IMR-90 (cell line): ENCODE measurements at regions not wholly inside any gene's neighbourhood (a gene's known extent, or its start where the extent isn't known, plus 50 kb on each side); places are given as distances from the start of the nearest gene placed in this dataset.

ENCODE experiments used
- ATAC-seq: fragments of 200-7000 bp; cut with Tn5 transposase; 2 replicates; pipeline ENCODE4 v1.9.1; 2020; ENCODE audit warnings: low read depth, mild to moderate bottlenecking, moderate library complexity
- BruUV-seq: library from RNA; stranded (reverse); fragments of 400-500 nt; replicated peaks from 2 replicates; lab custom pipeline; 2021; lab: Mats Ljungman, UMichigan
- CTCF ChIA-PET: fragments of 300-600 bp; formaldehyde crosslinking; extraction: SDS; loops from one replicate; lab custom pipeline; 2021; ENCODE audit warnings: antibody characterized with exemption; lab: Yijun Ruan, JAX
- POLR2A ChIA-PET: fragments of 300-600 bp; sonication (Branson Sonifier 250); formaldehyde crosslinking; loops from one replicate; lab custom pipeline; 2022; ENCODE audit warnings: antibody characterized with exemption; ENCODE audit not compliant: unreplicated experiment; lab: Charles Lee
- DNase-seq: peaks from one replicate; pipeline ENCODE4 v3.0.0; 2013
- H2AFZ ChIP-seq: replicated peaks from 2 replicates; pipeline ENCODE3; 2013; ENCODE audit warnings: low read length, mild to moderate bottlenecking; ENCODE audit not compliant: poor library complexity
- H2AK5ac ChIP-seq: 2 replicates; pipeline ENCODE4 v1.6.1; 2013; ENCODE audit warnings: low read depth, low read length, inconsistent platforms
- H2AK9ac ChIP-seq: replicated peaks from 2 replicates; pipeline ENCODE3; 2013; ENCODE audit warnings: mild to moderate bottlenecking, low read depth, low read length, moderate library complexity; ENCODE audit not compliant: poor library complexity
- H2BK120ac ChIP-seq: 2 replicates; pipeline ENCODE4 v1.6.1; 2013; ENCODE audit warnings: low read depth, low read length, inconsistent platforms
- H2BK15ac ChIP-seq: 3 replicates; pipeline ENCODE4 v1.6.1; 2013; ENCODE audit warnings: low read depth, low read length, inconsistent platforms
- H2BK20ac ChIP-seq: 2 replicates; pipeline ENCODE4 v1.6.1; 2013; ENCODE audit warnings: low read depth, mild to moderate bottlenecking, inconsistent platforms, low read length, moderate library complexity
- H2BK5ac ChIP-seq: 2 replicates; pipeline ENCODE4 v1.6.1; 2013; ENCODE audit warnings: mild to moderate bottlenecking, low read depth, low read length, inconsistent platforms; ENCODE audit not compliant: poor library complexity, severe bottlenecking
- H3K14ac ChIP-seq: replicated peaks from 2 replicates; pipeline ENCODE4 v1.6.1; 2013; ENCODE audit warnings: low read depth, low read length, inconsistent platforms
- H3K18ac ChIP-seq: 2 replicates; pipeline ENCODE4 v1.6.1; 2013; ENCODE audit warnings: low read depth, low read length, control low read depth
- H3K23ac ChIP-seq: 2 replicates; pipeline ENCODE4 v1.6.1; 2013; ENCODE audit warnings: low read depth, low read length, inconsistent platforms
- H3K27ac ChIP-seq: 2 replicates; pipeline ENCODE4 v1.5.1; 2013; ENCODE audit warnings: mild to moderate bottlenecking, control low read depth, low read length; ENCODE audit not compliant: insufficient read depth
- H3K27me3 ChIP-seq: 2 replicates; pipeline ENCODE4 v1.6.1; 2013; ENCODE audit warnings: low read length; ENCODE audit not compliant: control insufficient read depth, insufficient read depth
- H3K36me3 ChIP-seq: 2 replicates; pipeline ENCODE4 v1.6.1; 2013; ENCODE audit warnings: low read length, mixed read lengths; ENCODE audit not compliant: control insufficient read depth, insufficient read depth
- H3K4ac ChIP-seq: 2 replicates; pipeline ENCODE4 v1.6.1; 2013; ENCODE audit warnings: low read depth, low read length, inconsistent platforms
- H3K4me1 ChIP-seq: 2 replicates; pipeline ENCODE4 v1.6.1; 2013; ENCODE audit warnings: low read length, mixed read lengths; ENCODE audit not compliant: control insufficient read depth, insufficient read depth
- H3K4me2 ChIP-seq: 2 replicates; pipeline ENCODE4 v1.6.1; 2013; ENCODE audit warnings: low read depth, mild to moderate bottlenecking, control low read depth, low read length, moderate library complexity
- H3K4me3 ChIP-seq: 2 replicates; pipeline ENCODE4 v1.5.1; 2013; ENCODE audit warnings: low read depth, mild to moderate bottlenecking, control low read depth, low read length, moderate library complexity; ENCODE audit not compliant: insufficient read depth
- H3K56ac ChIP-seq: 2 replicates; pipeline ENCODE4 v1.6.1; 2013; ENCODE audit warnings: low read length, inconsistent platforms; ENCODE audit not compliant: insufficient read depth; ENCODE audit errors: extremely low read depth
- H3K79me1 ChIP-seq, 2 experiments: 2 replicates each; pipeline ENCODE4 v1.6.1; 2013; ENCODE audit warnings: low read length in 2 of 2, inconsistent platforms in 1 of 2, low read depth in 1 of 2
- H3K9ac ChIP-seq: 2 replicates; pipeline ENCODE4 v1.6.1; 2013; ENCODE audit warnings: low read depth, low read length, control low read depth
- H3K9me1 ChIP-seq: 2 replicates; pipeline ENCODE4 v1.6.1; 2013; ENCODE audit warnings: low read length, inconsistent platforms; ENCODE audit not compliant: insufficient read depth
- H3K9me3 ChIP-seq: 2 replicates; pipeline ENCODE4 v1.6.1; 2013; ENCODE audit warnings: low read length; ENCODE audit not compliant: control insufficient read depth, insufficient read depth
- H4K20me1 ChIP-seq: 2 replicates; pipeline ENCODE4 v1.6.1; 2013; ENCODE audit warnings: low read length, inconsistent platforms; ENCODE audit not compliant: insufficient read depth
- H4K5ac ChIP-seq: 2 replicates; pipeline ENCODE4 v1.6.1; 2013; ENCODE audit warnings: mild to moderate bottlenecking, low read depth, low read length, control low read depth
- H4K8ac ChIP-seq, 2 experiments: 2 replicates each; pipeline ENCODE4 v1.6.1; 2013; ENCODE audit warnings: low read depth in 2 of 2, low read length in 2 of 2, control low read depth in 1 of 2, inconsistent platforms in 1 of 2
- H4K91ac ChIP-seq: 2 replicates; pipeline ENCODE4 v1.6.1; 2013; ENCODE audit warnings: low read depth, low read length, inconsistent platforms; ENCODE audit not compliant: insufficient read depth
- BHLHE40 ChIP-seq: fragments of 150-350 bp; IDR thresholded peaks from 2 replicates; pipeline ENCODE4 v1.6.1; 2016; ENCODE audit warnings: mild to moderate bottlenecking, low read depth, low read length
- CHD1 ChIP-seq: IDR thresholded peaks from 2 replicates; pipeline ENCODE4 v1.6.1; 2012; ENCODE audit warnings: low read depth, low read length, improper control_type of control experiment
- MXI1 ChIP-seq: IDR thresholded peaks from 2 replicates; pipeline ENCODE4 v1.6.1; 2012; ENCODE audit warnings: low read depth, mild to moderate bottlenecking, low read length, moderate library complexity, borderline replicate concordance
- NFE2L2 ChIP-seq: fragments of 150-350 bp; IDR thresholded peaks from 2 replicates; pipeline ENCODE4 v1.6.1; 2016; ENCODE audit warnings: low read depth, mild to moderate bottlenecking, low read length
- POLR2A ChIP-seq: IDR thresholded peaks from 2 replicates; pipeline ENCODE4 v1.6.1; 2012; ENCODE audit warnings: mild to moderate bottlenecking, low read depth, low read length
- SMC3 ChIP-seq: fragments of 150-350 bp; IDR thresholded peaks from 2 replicates; pipeline ENCODE4 v1.6.1; 2016; ENCODE audit warnings: low read depth, mild to moderate bottlenecking, antibody characterized with exemption, low read length, moderate library complexity
- WGBS, 2 experiments: methylation state at CpG; one replicate each; pipeline versions ENCODE4 v1.1.5 to v1.1.7; 2013; ENCODE audit warnings: missing lambda C conversion rate in 2 of 2; ENCODE audit not compliant: insufficient read length in 1 of 2; ENCODE audit errors: extremely low coverage in 2 of 2; 5-methylcytosine and 5-hydroxymethylcytosine counted together
- dilution Hi-C: fragments of 300-500 bp; cut with HindIII; formaldehyde crosslinking; loops from one replicate; pipeline ENCODE4 v1.14.3; 2018; ENCODE audit warnings: low sequenced_read_pairs; ENCODE audit not compliant: unreplicated experiment
- in situ Hi-C: fragments of 300-500 bp; cut with MboI; formaldehyde crosslinking; loops from 3 replicates; pipeline ENCODE4 v1.14.3; 2019; ENCODE audit warnings: low sequenced_read_pairs, inconsistent platforms, mixed read lengths
- intact Hi-C: fragments of 100-400 bp; cut with micrococcal nuclease; formaldehyde crosslinking; loops from 2 replicates; pipeline ENCODE4 v1.10.0; 2022
- TF ChIP-seq, protein P1 (sequence below): conservative IDR thresholded peaks from 2 replicates; pipeline ENCODE4 v1.5.1; 2012; ENCODE audit warnings: mild to moderate bottlenecking, low read depth, low read length, improper control_type of control experiment

DNA sequence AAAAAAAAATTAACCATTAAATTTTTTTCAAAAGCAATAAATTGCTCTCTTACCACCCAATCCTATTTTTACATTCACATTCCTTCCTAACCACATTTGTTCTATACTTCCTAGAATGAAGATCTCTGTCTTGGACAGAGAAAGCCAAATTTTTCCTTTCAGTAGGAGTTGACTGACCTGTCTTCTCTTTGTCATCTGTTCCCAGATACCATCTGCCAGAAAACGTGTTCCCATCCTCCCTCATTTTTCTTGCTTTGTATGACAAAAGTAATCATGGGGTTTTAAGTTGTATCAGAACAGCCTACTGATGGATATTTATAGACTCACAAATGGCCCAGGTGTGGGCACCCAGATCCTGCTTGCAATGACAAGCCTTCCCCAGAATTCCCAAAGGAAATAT, 182.1 kb downstream of the CYP26B1 start:
- no peak overlapping the region for H3K18ac ChIP-seq
- H3K4ac ChIP-seq, result no peak overlapping the region
- no peaks in the 10 kb centered on the region for H3K79me1 ChIP-seq
- H3K9ac ChIP-seq, result no peak overlapping the region
- no peak overlapping the region for H2AK9ac ChIP-seq
- dilution Hi-C loops (no loop called here), in situ Hi-C loops (no loop called here), intact Hi-C loops (no loop called here)
- ChIA-PET CTCF (no interaction called here), POLR2A (no interaction called here)
- no peak overlapping the region for H3K27ac ChIP-seq
- no peak overlapping the region for H4K5ac ChIP-seq
- no peaks in the 10 kb centered on the region for H3K9me3 ChIP-seq
- H2BK5ac ChIP-seq, result no peak overlapping the region
- no peak overlapping the region for H2BK120ac ChIP-seq
- no peak overlapping the region for H3K14ac ChIP-seq
- H3K36me3 ChIP-seq, result no peaks in the 10 kb centered on the region
- H2BK15ac ChIP-seq, result no peak overlapping the region
- no peak overlapping the region for H3K56ac ChIP-seq
- no CpG with 5 or more reads among the region's 1 CpG for WGBS, 2 experiments
- no peak overlapping the region for H2AK5ac ChIP-seq
- no peak overlapping the region for H2BK20ac ChIP-seq
- peaks cover 18% of the 10 kb centered on the region for H3K27me3 ChIP-seq
- H3K4me2 ChIP-seq, result no peak overlapping the region
- H3K23ac ChIP-seq, result no peak overlapping the region
- no TSS peak for BruUV-seq
- H4K91ac ChIP-seq, result no peak overlapping the region
- H3K9me1 ChIP-seq, result no peaks in the 10 kb centered on the region
- no peak for TF ChIP-seq POLR2A
- TF ChIP-seq MXI1, result no peak
- no peak for TF ChIP-seq CHD1
- TF ChIP-seq, protein P1, sequence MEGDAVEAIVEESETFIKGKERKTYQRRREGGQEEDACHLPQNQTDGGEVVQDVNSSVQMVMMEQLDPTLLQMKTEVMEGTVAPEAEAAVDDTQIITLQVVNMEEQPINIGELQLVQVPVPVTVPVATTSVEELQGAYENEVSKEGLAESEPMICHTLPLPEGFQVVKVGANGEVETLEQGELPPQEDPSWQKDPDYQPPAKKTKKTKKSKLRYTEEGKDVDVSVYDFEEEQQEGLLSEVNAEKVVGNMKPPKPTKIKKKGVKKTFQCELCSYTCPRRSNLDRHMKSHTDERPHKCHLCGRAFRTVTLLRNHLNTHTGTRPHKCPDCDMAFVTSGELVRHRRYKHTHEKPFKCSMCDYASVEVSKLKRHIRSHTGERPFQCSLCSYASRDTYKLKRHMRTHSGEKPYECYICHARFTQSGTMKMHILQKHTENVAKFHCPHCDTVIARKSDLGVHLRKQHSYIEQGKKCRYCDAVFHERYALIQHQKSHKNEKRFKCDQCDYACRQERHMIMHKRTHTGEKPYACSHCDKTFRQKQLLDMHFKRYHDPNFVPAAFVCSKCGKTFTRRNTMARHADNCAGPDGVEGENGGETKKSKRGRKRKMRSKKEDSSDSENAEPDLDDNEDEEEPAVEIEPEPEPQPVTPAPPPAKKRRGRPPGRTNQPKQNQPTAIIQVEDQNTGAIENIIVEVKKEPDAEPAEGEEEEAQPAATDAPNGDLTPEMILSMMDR, result no peak
- no peak for TF ChIP-seq SMC3
- TF ChIP-seq BHLHE40, result no peak
- no peak for TF ChIP-seq NFE2L2
- H2AFZ ChIP-seq, result no peak overlapping the region
- no peak for DNase-seq
- H3K4me1 ChIP-seq, result no peaks in the 10 kb centered on the region
- no peak overlapping the region for H4K8ac ChIP-seq
- H3K4me3 ChIP-seq, result no peak overlapping the region
- H4K20me1 ChIP-seq, result no peaks in the 10 kb centered on the region
- no peak for ATAC-seq
